ENCODE measurements at regions not wholly inside any gene's neighbourhood (a gene's known extent, or its start where the extent isn't known, plus 50 kb on each side); places are given as distances from the start of the nearest gene placed in this dataset.

DNA sequence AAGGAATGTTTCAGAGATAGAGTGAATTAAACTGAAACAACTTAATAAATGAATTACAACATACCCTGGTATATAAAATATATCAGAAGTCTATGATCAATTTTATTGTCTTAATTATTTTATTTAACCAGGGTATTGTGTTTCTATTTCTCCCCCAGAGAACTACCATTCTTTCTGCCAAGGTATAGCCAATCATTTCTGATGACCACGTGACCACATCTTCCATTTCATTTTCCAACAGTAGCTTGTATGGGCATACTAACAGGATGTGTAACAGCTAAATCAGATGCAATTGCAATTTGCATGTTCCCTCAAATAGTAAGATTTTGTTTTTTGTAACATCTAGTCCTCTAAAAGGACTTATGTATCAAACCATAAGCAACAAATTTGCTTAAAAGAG lies 123.9 kb upstream of the COL1A2 start:
- Histone ChIP-seq H3K4me3 (replicated peaks in 1 of 3; ENCODE audit: low read depth in 2 of 3, low read length in 3 of 3) (no peak overlapping the region), H4K20me1 (ENCODE audit: insufficient read depth, low read length) (no peaks in the 10 kb centered on the region), H3K79me2 (ENCODE audit: insufficient read depth, low read length) (no peaks in the 10 kb centered on the region), H3K36me3 (replicated peaks in 1 of 2; ENCODE audit: control insufficient read depth in 1 of 2, insufficient read depth in 2 of 2, low read length in 2 of 2) (no peaks in the 10 kb centered on the region), H3K9me3 (replicated peaks in 1 of 2; ENCODE audit: control insufficient read depth in 1 of 2, insufficient read depth in 1 of 2, low read length in 2 of 2) (no peaks in the 10 kb centered on the region), H3K4me2 (replicated peaks; ENCODE audit: extremely low read depth, low read length, poor library complexity, severe bottlenecking) (no peak overlapping the region), H3K9ac (ENCODE audit: insufficient read depth, low read length, poor library complexity, severe bottlenecking) (no peak overlapping the region), H3K27me3 (ENCODE audit: control insufficient read depth in 2 of 2, insufficient read depth in 2 of 2, low read length in 2 of 2) (no peaks in the 10 kb centered on the region), H3K4me1 (ENCODE audit: control insufficient read depth in 1 of 2, insufficient read depth in 2 of 2, low read length in 2 of 2) (peaks cover 0 to 6% of the 10 kb centered on the region in 2 donors), H2AFZ (ENCODE audit: insufficient read depth, low read depth, low read length, poor library complexity, severe bottlenecking) (no peak overlapping the region), H3K27ac (ENCODE audit: low read depth in 1 of 2, low read length in 2 of 2) (no peak overlapping the region)
- Mint-ChIP-seq H3K27ac (no peak overlapping the region), H3K4me1 (peaks cover 6% of the 10 kb centered on the region), H3K36me3 (no peaks in the 10 kb centered on the region), H3K27me3 (ENCODE audit: low read depth in 3 of 3) (no peaks in the 10 kb centered on the region), H3K4me3 (no peak overlapping the region), H3K9me3 (peaks cover 0 to 2% (median 0%) of the 10 kb centered on the region in 7 donors)
- no peak for DNase-seq
- no CpG with 5 or more reads among the region's 1 CpG for WGBS (ENCODE audit: insufficient coverage)
- TF ChIP-seq, protein P1, sequence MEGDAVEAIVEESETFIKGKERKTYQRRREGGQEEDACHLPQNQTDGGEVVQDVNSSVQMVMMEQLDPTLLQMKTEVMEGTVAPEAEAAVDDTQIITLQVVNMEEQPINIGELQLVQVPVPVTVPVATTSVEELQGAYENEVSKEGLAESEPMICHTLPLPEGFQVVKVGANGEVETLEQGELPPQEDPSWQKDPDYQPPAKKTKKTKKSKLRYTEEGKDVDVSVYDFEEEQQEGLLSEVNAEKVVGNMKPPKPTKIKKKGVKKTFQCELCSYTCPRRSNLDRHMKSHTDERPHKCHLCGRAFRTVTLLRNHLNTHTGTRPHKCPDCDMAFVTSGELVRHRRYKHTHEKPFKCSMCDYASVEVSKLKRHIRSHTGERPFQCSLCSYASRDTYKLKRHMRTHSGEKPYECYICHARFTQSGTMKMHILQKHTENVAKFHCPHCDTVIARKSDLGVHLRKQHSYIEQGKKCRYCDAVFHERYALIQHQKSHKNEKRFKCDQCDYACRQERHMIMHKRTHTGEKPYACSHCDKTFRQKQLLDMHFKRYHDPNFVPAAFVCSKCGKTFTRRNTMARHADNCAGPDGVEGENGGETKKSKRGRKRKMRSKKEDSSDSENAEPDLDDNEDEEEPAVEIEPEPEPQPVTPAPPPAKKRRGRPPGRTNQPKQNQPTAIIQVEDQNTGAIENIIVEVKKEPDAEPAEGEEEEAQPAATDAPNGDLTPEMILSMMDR (IDR thresholded peaks at IDR 0.05), result no peak
- intact Hi-C loops (cut with micrococcal nuclease), result no loop called here

DNA sequence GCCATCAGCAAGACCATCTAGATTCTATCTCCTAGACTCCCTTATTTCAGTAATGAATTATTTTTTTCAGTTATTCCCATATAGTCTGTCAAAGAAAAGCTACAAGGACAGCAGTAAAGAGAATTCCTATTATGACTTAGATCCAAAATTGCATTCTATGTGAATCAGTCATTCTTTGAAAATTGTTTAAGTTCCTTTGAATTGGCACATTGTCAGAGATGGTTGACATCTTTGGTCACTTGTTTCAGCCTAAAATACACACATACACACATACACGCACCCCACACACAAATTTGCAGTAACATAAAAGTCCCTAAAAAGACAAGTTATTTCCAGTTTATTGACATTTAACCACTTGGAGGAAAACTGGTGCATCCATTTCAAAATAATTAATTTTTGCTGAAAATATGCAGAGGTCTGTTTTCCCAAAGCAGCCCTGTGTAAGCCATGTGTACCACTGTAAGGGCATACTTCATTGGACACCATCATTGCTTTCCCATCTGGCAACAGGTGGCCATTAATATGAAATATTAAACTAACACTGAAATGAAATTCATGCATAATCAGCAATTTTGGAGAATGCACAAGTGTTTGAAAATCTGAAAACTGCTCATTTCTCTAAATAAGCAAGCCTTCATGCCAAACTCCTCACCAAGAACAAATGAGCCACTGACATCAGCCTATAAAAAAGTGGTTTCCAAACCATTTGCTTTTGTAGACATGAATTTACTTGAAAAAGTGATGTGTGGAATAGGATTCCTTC lies 121.7 kb upstream of the COL1A2 start:
- Mint-ChIP-seq H3K9me3 (peaks cover 0 to 2% (median 0%) of the 10 kb centered on the region in 7 donors), H3K27me3 (ENCODE audit: low read depth in 3 of 3) (peaks cover 0 to 4% (median 2%) of the 10 kb centered on the region in 3 donors), H3K27ac (no peak overlapping the region), H3K4me1 (no peaks in the 10 kb centered on the region), H3K4me3 (no peak overlapping the region), H3K36me3 (no peaks in the 10 kb centered on the region)
- Histone ChIP-seq H4K20me1 (ENCODE audit: insufficient read depth, low read length) (no peaks in the 10 kb centered on the region), H3K9ac (ENCODE audit: insufficient read depth, low read length, poor library complexity, severe bottlenecking) (no peak overlapping the region), H3K4me3 (replicated peaks in 1 of 3; ENCODE audit: low read depth in 2 of 3, low read length in 3 of 3) (no peak overlapping the region), H3K4me2 (replicated peaks; ENCODE audit: extremely low read depth, low read length, poor library complexity, severe bottlenecking) (no peak overlapping the region), H2AFZ (ENCODE audit: insufficient read depth, low read depth, low read length, poor library complexity, severe bottlenecking) (no peak overlapping the region), H3K79me2 (ENCODE audit: insufficient read depth, low read length) (no peaks in the 10 kb centered on the region), H3K27ac (ENCODE audit: low read depth in 1 of 2, low read length in 2 of 2) (no peak overlapping the region), H3K9me3 (replicated peaks in 1 of 2; ENCODE audit: control insufficient read depth in 1 of 2, insufficient read depth in 1 of 2, low read length in 2 of 2) (no peaks in the 10 kb centered on the region), H3K27me3 (ENCODE audit: control insufficient read depth in 2 of 2, insufficient read depth in 2 of 2, low read length in 2 of 2) (no peaks in the 10 kb centered on the region), H3K4me1 (ENCODE audit: control insufficient read depth in 1 of 2, insufficient read depth in 2 of 2, low read length in 2 of 2) (no peaks in the 10 kb centered on the region), H3K36me3 (replicated peaks in 1 of 2; ENCODE audit: control insufficient read depth in 1 of 2, insufficient read depth in 2 of 2, low read length in 2 of 2) (no peaks in the 10 kb centered on the region)
- DNase-seq, result no peak
- intact Hi-C loops (cut with micrococcal nuclease), result no loop called here
- no CpG with 5 or more reads among the region's 1 CpG for WGBS (ENCODE audit: insufficient coverage)
- TF ChIP-seq, protein P1 (IDR thresholded peaks at IDR 0.05), result no peak

Measured in CD14-positive monocyte (primary cell).